ENCODE measurements at regions not wholly inside any gene's neighbourhood (a gene's known extent, or its start where the extent isn't known, plus 50 kb on each side); places are given as distances from the start of the nearest gene placed in this dataset.

GRCh38 chr5:19241690-19242089 lies 746.3 kb downstream of the CDH18 start (continued):
- TF ChIP-seq MGA (IDR thresholded peaks at IDR 0.05) (no peak), ZMIZ1 (IDR thresholded peaks at IDR 0.05; ENCODE audit: low read depth in 2 of 2, low read length in 2 of 2) (no peak), NCOA4 (IDR thresholded peaks at IDR 0.05; ENCODE audit: partially characterized antibody) (no peak), EGR1 (conservative IDR thresholded peaks at IDR 0.05) (no peak), GATA2 (CRISPR knock-in tag; IDR thresholded peaks at IDR 0.05) (no peak), CBX2 (IDR thresholded peaks at IDR 0.05; ENCODE audit: insufficient read depth, low read length, poor library complexity, severe bottlenecking) (no peak)
